ENCODE measurements at regions not wholly inside any gene's neighbourhood (a gene's known extent, or its start where the extent isn't known, plus 50 kb on each side); places are given as distances from the start of the nearest gene placed in this dataset.

DNA sequence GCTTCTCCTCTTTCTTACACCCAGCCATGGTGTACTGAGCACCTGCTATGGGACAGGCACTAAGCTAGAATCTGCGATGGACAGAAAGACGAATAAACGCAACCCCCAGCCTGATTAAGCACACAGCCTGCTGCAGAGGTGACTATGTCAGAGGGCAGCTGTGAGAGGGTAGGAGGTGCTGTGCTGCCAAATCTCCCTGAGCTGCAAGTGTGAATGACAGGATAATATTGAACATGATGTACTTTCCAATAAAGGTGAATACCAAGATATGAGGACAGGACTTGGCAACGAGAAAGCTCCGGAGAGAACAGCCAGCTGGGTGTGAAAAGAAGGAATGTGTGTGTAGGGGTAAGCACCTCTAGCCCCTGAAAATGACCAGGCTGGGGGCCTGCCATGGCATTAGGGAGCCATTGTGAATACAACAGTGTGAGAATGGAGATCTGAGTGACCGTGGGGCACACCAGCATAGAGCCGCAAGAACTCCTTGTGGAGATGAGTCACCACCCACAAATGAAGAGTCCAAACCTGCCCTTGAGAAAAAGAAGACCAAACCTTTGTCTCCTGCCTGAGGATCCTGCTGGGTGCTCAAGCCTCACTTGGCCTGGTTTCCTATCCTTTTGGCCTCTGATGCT is 83.0 kb upstream of the ATF3 start:
- H3K4me3 ChIP-seq (ENCODE audit: low read depth, low read length) = no peak overlapping the region

DNA sequence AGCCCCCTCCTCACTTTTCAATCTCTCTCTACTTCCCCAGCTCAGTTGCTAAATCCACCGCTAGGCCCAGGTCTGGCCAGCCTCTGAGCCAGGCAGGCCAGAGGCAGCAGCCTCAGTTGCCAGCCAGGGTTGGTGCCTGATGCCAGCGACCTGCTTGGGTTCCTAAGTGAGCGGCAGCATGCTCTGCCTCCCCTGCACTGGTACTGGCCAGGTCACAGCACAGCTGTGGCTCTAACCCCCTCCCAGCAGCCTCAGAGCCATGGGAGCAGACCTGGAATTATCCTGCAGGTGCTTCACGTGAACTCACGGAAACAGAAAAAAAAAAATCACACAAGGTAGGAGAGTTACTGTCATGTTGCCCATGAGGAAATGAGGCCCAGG is 82.5 kb upstream of the ATF3 start:
- no peak overlapping the region for H3K4me3 ChIP-seq (ENCODE audit: low read depth, low read length)

DNA sequence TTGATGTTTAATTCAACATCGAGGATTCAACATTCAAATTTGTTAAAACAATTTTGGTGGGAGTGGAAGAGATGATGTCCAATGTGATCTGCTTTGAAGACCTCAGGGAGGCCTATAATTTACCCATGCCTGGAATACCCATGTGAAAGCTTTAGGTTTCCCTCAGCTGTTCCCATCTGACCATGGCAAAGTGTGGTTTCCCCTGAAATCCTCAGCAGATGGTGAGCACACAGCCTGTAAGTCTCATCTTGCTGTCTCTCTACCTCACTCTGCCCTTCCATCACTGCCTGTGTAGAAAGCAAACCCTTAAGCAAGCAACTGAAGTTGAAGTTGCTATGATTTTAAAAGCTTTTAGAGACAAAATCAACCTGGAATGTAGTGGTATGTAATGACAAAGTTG is 80.1 kb upstream of the ATF3 start:
- H3K4me3 ChIP-seq (ENCODE audit: low read depth, low read length) = no peak overlapping the region

DNA sequence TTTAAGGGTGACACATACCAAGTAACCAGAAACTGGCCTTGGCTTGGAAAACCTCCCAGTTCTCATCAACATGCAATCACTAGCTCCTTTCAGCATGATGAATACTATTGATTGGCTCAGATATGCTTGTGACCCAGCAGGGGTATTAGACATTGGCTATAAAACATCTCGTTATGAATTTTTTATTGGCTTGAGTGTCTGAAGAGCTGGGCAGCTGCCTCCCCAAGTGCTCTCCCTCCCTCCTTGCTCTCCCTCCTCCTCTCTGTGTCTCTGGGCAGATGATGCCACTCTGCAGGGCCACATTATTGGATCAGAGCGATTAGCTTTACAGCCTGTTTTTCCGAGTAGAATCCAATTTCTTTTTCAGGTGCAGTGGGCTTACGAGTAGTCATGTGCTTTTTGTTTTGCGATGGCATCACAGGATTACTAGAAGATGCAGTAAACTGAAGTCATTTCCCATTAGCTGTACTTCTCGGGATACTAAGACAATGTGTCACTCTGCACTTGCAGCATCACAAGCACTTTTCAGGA is 79.3 kb upstream of the ATF3 start:
- H3K4me3 ChIP-seq (ENCODE audit: low read depth, low read length) = no peak overlapping the region

DNA sequence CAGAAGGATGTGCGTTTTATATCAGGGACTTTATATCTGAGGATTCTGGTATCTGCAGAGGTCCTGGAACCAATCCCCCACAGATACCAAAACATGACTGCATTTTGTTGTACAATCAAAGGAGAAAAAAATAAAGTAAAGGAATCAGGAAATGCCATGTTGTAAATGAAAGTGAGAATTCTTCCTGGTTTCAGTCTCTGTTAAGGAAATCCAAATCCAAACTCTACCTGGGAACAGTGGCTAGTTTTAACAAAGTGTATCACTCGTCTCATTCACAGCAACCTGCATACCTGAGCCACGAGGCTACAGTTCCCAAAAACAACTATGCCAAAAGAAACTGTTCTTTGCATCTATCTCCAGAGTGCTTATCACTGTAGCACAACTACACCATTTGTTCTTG is 77.3 kb upstream of the ATF3 start:
- H3K4me3 ChIP-seq (ENCODE audit: low read depth, low read length) = no peak overlapping the region

DNA sequence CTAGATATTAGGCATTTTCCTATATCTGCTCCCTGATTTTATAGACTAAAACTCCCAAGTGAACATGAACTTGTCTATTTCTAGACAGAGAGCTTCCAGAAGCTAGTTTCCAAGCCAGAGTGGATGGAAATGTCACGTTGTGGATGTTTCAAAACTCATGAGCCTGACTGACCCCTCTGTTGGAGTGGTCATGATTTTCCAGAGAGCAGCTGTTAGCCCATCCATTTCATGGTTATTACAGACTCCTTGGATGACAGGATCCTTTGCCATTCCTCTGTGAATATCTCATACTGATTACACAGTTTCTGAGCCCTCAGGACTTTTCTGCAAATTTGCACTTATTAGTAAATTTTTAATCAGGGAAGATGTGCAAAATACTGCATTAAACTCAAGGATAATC is 76.8 kb upstream of the ATF3 start:
- H3K4me3 ChIP-seq (ENCODE audit: low read depth, low read length) = no peak overlapping the region

DNA sequence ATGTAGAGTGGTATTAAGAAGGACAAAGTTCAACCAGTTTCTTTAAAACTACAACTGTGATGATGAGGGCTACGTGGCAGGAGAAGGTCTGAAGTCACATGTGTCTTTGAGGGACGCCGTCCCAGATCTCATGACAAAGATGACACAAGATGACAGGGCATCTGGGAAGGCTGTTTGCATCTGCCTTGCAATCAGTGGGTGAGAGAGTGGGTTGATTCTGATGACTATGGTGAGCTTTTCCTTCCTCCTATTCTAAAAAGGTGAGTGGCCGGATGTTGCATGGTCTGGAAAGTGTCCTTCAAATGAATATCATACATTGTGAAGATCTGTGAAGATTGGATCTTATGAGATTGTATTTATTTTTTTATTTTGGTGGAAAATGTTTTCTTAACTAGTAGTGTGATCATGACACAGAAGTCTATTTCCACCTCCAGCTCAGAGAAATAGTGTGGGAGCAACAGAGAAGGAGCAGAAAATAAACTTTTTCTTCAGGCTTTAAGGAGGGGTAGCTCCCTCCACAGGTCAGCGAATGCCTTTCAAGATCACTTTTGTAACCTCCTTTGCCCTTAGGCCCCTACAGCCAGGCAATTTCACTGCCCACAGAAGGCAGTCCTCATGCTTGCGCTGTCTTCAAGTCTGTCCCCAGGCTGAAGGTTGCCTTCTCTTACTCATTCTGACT is 76.0 kb upstream of the ATF3 start:
- no peak overlapping the region for H3K4me3 ChIP-seq (ENCODE audit: low read depth, low read length)

DNA sequence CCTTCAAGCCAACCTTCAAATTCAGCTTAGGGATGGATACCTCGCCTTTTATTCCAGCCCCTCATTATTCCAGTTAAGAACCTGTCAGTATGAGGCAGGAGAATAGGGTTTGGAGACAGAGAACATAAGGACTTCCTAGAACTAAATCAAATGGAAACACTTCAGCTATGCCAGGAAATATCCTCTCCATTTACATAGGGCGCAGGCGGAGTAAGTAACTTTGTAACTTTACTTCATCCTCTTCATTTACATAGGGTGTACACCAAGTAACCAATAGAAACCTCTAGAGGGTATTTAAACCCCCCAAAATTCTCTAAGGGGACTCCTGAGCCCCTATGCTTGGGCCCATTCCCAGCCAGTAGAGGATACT is 75.4 kb upstream of the ATF3 start:
- no peak overlapping the region for H3K4me3 ChIP-seq (ENCODE audit: low read depth, low read length)

DNA sequence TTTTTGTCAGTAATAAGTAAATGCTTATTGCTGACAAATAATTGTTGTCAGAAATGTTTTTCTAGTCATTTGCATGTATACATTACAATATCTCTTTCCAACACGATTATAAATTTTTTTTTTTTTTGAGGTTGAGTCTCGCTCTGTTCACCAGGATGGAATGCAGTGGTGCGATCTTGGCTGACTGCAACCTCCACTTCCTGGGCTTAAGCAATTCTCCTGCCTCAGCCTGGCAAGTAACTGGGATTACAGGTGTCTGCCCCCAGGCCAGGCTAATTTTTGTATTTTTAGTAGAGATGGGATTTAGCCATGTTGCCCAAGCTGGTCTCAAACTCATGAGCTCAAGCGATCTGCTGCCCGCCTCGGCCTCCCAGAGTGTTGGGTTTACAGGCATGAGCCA is 72.0 kb upstream of the ATF3 start:
- no peak overlapping the region for H3K4me3 ChIP-seq (ENCODE audit: low read depth, low read length)

DNA sequence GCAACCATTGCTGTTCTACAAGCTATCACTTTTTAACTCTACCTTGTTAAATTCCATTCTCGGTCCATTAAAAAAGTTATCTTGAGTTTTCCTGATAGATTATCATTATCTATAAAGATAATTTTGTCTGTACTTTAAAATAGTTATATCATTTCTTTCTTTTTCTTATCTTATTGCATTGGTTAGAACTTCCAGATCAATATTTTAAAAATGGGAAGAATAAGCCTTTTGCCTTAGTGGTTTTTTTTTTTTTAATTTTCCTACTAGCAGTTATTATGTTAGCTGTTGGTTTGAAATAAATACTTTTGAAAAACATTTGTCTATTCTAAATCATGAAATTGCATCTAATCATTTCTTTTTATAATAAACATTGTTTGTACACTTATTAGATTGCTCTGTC is 71.0 kb upstream of the ATF3 start:
- no peak overlapping the region for H3K4me3 ChIP-seq (ENCODE audit: low read depth, low read length)

DNA sequence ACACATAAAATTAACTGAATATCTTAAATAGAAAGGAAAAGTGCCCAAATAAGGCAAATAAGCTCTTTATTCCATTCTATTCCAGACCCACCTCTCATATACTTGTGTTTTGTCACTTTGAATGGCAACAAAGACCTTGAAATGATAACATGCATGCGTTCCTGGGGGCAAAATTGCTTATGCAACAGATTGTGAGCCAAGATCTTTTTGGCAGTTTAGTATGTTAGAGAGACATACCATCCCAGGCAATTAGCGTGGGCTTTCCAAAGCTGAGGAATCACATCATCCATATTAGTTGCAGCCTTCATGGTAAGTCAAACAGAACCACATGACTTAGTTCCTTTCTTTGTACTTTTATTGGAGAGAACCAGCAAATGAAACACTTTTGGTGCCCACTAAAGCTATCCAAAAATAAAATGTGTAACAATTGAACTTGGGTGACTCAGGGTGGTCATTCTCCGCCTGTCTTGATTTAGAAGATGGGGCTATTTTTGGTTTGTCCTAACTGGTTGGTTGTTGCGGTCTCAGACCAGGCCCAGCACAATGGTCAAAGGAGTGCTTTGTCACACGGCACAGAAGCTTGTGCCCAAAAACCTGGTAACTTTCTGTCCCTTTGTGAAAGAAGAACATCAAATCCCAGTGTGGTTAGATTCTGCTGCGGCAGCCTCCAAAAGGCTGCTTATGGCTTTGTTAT is 68.7 kb upstream of the ATF3 start:
- H3K4me3 ChIP-seq (ENCODE audit: low read depth, low read length) = no peak overlapping the region

DNA sequence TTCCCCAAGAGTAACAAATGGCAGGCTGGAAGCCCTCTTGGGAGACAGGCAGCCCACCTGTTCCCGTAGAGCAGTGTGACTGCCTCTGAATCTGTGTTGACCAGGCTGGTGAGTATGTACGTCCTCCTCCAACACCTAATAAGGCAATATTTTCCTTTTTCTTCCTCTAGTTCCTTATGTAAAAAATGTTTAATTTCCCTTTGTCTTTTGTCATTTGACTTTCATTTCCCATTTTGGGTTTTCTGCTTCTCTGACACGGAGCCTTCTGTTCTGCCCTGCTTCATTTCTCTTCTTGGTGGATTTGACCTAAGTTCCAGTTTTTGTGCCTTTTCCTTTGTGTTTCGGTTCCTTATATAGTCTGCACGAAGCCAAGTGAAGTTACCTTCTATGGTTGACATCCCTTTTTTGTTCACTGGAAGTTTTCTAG is 65.8 kb upstream of the ATF3 start:
- H3K4me3 ChIP-seq (ENCODE audit: low read depth, low read length) = no peak overlapping the region

DNA sequence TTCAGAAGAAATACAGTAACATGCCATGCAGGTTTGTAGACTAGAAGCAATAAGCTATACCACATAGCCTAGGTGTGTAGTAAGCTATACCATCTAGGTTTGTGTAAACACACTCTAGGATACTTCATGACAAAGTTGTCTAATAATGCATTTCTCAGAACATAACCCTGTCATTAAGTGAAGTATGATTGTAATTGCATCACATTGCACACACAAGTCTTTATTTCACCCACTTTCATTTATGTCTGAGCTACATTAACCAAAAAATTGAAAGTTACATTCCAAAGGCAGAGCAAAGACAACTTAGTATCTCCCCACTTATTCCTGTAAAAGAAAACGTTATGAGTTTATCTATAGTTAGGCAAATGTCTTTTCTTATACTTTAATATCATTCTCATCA is 64.5 kb upstream of the ATF3 start:
- H3K4me3 ChIP-seq (ENCODE audit: low read depth, low read length) = no peak overlapping the region

DNA sequence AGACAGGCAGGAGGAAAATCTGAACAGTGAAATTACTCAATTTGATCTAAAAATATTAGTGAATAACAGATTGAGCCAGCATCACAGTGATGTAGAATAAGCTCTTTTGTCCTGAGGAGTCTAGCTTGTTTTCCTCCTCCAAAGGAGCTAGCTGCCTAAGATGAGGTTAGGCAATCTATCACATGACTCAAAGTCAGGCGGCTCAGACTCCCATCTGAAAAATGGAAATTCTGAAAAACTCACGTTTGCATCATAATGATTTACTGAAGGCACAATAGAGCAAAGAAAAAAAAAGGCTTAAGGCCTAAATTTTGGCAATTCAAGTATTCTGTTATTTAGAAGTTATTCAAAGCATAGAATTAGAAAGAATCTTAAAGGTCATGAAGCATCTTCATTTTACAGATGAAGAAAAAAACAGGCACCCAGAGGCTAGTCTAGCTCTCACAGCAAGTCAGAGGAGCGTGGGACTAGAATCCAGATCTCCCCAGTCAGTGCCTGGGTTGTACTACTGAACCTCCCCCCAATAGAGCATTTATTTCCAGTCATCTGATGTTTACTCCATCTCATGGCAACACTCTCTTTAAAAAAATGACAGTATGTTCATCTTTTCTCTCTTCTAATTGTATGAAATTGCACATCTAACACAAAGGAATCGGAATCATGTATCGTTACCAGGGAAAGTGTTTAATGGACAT is 62.5 kb upstream of the ATF3 start:
- H3K4me3 ChIP-seq (ENCODE audit: low read depth, low read length) = no peak overlapping the region

DNA sequence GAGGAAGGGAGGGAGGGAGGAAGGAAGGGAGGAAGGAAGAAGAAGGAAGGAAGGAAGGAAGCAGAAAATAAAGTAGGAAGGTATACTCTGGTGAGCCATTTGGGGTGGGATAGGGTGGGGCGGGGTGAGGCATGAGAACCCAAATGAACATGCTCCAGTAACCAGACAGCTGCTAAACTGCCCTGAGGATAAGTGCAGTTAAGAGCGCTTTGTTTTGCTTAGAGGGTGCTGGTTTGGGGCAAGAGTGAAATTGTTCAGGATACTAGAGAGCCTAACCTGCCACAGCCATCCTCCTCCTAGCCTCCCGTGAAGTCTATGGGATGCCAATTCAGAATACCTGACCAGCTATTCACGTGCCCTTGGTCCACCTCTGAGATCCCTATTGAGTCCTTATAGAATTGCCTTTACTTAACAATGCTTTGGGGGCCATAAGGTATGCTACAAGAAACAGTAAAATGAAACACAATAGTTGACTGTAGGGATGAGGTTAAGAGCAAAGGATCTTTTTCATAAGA is 59.0 kb upstream of the ATF3 start:
- no peak overlapping the region for H3K4me3 ChIP-seq (ENCODE audit: low read depth, low read length)

DNA sequence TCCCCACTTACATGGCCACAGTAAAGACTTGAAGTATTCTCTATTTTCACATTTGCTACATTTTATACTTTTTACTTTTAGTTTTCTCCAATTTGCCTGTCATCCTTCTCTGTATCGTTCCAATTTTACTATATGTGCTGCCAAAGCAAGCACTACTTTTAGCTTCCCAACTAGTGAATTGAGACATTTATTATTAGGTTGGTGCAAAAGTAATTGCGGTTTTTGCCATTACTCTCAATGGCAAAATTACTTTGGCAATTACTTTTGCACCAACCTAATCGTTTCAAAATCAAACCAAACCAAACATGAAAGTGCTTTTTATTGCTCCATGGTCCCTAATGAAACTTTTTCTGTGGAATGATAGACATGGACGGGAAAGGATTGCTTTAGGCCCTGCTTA is 56.6 kb upstream of the ATF3 start:
- H3K4me3 ChIP-seq (ENCODE audit: low read depth, low read length) = no peak overlapping the region

DNA sequence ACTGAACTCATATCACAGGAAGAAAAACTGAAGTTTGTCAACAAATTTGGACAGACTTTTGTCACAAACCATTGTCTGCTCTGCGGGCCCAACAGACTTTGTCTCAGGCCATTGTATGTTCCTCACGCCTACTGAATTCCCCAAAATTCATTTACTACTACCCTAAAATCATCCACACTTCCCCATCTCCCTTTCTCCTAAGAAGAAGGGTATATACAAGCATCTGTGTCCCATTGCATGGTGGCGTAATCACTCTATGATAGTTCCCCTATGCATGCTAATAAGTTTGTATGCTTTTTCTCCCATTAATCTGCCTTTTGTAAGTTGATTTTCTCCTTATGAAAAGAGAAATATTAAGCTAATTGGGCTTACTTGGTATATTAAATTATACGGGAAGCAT is 54.9 kb upstream of the ATF3 start:
- no peak overlapping the region for H3K4me3 ChIP-seq (ENCODE audit: low read depth, low read length)

DNA sequence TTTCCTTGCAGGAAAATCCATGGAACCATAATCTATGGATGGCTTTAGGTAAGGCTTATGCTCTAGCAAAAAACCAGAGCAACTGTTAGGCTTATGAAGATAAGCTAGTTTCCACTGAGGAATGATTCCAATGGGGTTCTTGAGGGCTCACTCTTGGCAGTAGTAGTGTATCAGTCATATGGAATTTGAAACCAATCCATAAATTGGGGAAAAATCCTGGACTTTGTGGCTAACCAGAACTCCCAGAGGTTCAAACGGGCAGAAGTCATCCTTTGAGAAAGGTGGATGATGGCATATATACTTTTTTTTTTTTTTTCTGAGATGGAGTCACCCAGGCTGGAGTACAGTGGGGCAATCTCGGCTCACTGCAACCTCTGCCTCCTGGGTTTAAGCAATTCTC is 54.2 kb upstream of the ATF3 start:
- no peak overlapping the region for H3K4me3 ChIP-seq (ENCODE audit: low read depth, low read length)

DNA sequence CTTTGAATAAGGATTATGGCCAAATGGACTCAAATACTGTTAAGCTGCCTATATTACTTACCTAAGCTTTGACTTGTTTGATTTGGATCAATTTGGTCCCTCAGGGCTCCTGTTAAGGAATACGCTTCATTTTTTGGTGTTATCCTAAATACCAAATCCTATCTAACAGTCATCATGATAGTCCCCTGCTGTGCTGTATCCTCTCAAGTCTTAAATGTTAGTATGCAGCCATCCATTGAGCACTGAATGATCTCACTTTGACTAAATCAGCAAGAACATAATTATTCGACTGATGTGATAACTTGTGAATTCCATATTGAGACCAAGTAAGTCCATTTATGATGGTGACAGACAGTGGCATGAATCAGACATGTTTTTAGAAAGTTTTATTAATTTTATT is 53.1 kb upstream of the ATF3 start:
- no peak overlapping the region for H3K4me3 ChIP-seq (ENCODE audit: low read depth, low read length)

DNA sequence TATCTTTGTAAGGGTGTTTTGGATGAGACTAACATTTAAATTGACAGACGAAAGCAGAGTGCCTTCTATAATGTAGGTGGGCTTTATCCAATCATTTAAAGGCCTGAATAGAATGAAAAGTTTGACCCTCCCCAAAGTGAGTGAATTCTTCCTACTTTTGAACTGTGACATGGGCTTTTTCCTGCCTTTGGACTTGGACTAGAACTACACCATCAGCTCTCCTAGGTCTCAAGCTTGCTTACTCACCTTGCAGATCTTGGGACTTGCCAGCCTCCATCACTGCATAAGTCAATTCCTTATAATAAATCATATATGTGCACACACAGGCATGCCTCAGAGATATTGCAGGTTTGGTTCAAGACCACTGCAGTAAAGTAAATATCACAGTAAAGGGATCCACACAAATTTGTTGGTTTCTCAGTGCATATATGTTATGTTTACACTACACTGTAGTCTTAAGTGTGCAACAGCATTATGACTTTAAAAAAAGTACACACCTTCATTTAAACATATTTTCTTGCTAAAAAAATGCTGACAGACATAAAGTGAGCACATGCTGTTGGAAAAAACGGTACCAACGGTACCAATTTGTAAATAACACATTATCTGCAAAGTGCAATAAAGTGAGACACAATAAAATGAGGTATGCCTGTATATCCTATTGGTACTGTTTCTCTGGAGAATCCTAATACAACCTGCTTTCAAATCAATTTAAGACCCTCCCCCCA is 51.6 kb upstream of the ATF3 start:
- H3K4me3 ChIP-seq (ENCODE audit: low read depth, low read length) = no peak overlapping the region
